GM19455 (cell line): ENCODE measurements at regions not wholly inside any gene's neighbourhood (a gene's known extent, or its start where the extent isn't known, plus 50 kb on each side); places are given as distances from the start of the nearest gene placed in this dataset.

Source experiments
- ATAC-seq: cut with Tn5 transposase; IDR thresholded peaks from one replicate; pipeline ENCODE4 v1.9.1; 2021; ENCODE audit not compliant: unreplicated experiment

GRCh38 chr18:78296166-78296565 is 683.5 kb upstream of the SALL3 start:
- no peak for ATAC-seq

GRCh38 chr18:78297048-78297447 is 682.6 kb upstream of the SALL3 start:
- ATAC-seq, result no peak

- ATAC-seq, result no peak
Measured at GRCh38 chr18:78303519-78304191, 676.0 kb upstream of the SALL3 start.

- ATAC-seq, result no peak
Measured at GRCh38 chr18:78304192-78305164, 675.1 kb upstream of the SALL3 start.

GRCh38 chr18:78305789-78306188 is 673.8 kb upstream of the SALL3 start:
- no peak for ATAC-seq

GRCh38 chr18:78309307-78309706 is 670.3 kb upstream of the SALL3 start:
- ATAC-seq, result no peak

- no peak for ATAC-seq
Measured at GRCh38 chr18:78309924-78310323, 669.7 kb upstream of the SALL3 start.

- ATAC-seq, result no peak
Measured at GRCh38 chr18:78319264-78319663, 660.4 kb upstream of the SALL3 start.

- ATAC-seq, result no peak
Measured at GRCh38 chr18:78319961-78320360, 659.7 kb upstream of the SALL3 start.

- no peak for ATAC-seq
Measured at GRCh38 chr18:78321402-78321801, 658.2 kb upstream of the SALL3 start.

GRCh38 chr18:78323453-78324197 is 656.0 kb upstream of the SALL3 start:
- ATAC-seq, result no peak

GRCh38 chr18:78327643-78328042 is 652.0 kb upstream of the SALL3 start:
- ATAC-seq, result no peak

GRCh38 chr18:78330766-78331165 is 648.9 kb upstream of the SALL3 start:
- no peak for ATAC-seq

GRCh38 chr18:78352910-78353309 is 626.7 kb upstream of the SALL3 start:
- no peak for ATAC-seq

GRCh38 chr18:78362198-78362597 is 617.4 kb upstream of the SALL3 start:
- no peak for ATAC-seq

GRCh38 chr18:78363556-78364387 is 615.8 kb upstream of the SALL3 start:
- no peak for ATAC-seq

GRCh38 chr18:78364388-78364960 is 615.1 kb upstream of the SALL3 start:
- no peak for ATAC-seq

GRCh38 chr18:78367996-78368395 is 611.6 kb upstream of the SALL3 start:
- no peak for ATAC-seq

GRCh38 chr18:78368726-78369125 is 610.9 kb upstream of the SALL3 start:
- no peak for ATAC-seq

- no peak for ATAC-seq
Measured at GRCh38 chr18:78376046-78376445, 603.6 kb upstream of the SALL3 start.
